ENCODE measurements at regions not wholly inside any gene's neighbourhood (a gene's known extent, or its start where the extent isn't known, plus 50 kb on each side); places are given as distances from the start of the nearest gene placed in this dataset.

DNA sequence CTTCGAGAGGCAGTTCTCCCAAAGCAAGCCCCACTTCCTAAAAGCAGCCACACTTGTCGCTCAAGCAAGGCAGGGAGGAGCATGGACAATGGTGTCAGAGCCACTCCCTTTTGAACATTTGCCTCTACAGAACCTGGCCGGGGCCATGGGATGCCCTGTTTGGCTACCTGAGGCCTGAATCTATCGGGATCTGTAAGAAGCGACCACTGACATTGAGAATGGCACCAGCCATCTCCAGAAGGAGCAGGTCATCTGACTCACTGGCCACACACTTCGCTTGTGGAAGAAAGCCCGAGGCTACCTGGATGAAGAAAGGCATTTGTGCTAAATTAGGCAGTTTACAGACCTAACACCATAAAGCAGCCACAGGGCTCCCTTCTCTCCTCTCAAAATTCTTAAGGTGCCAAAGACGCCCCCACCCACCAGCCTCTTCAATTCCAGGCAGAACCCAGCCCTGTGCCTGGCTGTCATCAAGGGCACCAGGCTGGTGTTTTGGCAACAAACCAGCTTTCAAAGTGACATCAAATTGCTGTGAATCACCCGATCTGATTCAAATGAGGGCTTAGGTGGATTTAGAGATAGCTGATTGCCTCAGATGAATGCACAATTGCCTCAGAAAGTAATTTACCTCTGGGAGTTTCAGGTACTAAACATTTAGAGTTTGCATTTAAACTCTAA is 104.8 kb downstream of the ETS2 start:
- DNase-seq (ENCODE audit: insufficient read length, low spot score) (no peak), FAIRE-seq (no peak)
- TF ChIP-seq, protein P1, sequence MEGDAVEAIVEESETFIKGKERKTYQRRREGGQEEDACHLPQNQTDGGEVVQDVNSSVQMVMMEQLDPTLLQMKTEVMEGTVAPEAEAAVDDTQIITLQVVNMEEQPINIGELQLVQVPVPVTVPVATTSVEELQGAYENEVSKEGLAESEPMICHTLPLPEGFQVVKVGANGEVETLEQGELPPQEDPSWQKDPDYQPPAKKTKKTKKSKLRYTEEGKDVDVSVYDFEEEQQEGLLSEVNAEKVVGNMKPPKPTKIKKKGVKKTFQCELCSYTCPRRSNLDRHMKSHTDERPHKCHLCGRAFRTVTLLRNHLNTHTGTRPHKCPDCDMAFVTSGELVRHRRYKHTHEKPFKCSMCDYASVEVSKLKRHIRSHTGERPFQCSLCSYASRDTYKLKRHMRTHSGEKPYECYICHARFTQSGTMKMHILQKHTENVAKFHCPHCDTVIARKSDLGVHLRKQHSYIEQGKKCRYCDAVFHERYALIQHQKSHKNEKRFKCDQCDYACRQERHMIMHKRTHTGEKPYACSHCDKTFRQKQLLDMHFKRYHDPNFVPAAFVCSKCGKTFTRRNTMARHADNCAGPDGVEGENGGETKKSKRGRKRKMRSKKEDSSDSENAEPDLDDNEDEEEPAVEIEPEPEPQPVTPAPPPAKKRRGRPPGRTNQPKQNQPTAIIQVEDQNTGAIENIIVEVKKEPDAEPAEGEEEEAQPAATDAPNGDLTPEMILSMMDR (IDR thresholded peaks at IDR 0.05; ENCODE audit: insufficient read depth, missing control alignments) = no peak

DNA sequence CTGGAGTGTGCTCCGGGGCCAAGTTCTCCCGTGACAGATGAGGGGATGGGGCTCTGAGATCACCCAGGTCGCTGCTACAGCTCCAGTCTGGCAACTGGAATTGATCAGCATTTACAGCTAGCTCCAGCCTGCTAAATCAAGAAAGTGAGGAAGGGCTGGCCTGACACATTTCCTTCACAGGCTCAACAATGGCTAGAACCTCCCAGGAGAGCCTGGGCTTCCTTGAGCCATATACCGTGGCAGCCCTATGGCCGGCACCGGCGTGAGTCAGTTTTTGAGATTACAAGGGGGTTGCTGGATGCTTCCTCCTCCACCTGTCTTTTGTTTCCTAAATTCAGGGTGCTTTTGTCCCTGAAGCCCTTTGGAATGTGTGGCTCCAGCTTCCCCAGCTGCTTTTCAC is 104.2 kb downstream of the ETS2 start:
- no peak for DNase-seq (ENCODE audit: insufficient read length, low spot score)
- no peak for FAIRE-seq
- TF ChIP-seq, protein P1 (IDR thresholded peaks at IDR 0.05; ENCODE audit: insufficient read depth, missing control alignments) = no peak

DNA sequence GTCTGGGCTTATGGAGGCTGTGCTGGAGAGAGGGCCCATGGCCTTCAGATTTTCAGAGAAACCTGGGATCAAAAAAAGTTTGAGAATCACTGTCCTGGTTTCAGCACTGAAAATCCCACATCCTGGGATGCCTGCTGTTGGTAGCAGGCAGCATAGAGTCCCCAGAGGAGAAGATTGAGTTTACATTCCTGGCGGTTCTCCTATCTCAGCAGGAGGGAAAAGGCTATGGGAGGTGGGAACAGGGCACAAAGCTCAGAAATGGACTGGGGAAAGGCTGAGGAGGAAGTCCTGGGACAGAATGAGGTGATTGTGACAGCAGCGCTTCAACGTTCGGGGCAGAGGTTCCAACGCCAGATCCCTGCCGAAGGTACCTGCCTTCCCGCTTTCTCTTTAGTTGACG is 103.4 kb downstream of the ETS2 start:
- FAIRE-seq (no peak), DNase-seq (ENCODE audit: insufficient read length, low spot score) (no peak)
- TF ChIP-seq, protein P1 (IDR thresholded peaks at IDR 0.05; ENCODE audit: insufficient read depth, missing control alignments) = no peak

DNA sequence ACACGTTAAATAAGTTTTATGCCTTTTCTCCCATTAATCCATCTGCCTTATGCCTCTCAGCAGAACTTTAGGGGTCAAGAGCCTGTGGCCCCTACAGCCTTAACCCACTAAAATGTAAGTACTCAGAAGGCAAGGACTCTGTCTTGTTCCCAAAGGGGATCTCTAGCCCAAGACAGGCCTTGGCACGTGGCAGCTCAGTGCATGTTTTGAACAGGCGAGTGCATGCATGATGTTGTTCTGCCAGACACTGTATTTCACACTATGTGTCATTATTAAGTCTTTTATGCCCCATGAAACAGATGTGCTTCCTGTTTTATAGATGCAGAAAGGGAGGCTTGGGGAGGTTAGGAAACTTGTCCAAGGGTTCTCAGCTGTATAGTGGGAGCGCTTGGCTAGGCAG is 102.8 kb downstream of the ETS2 start:
- TF ChIP-seq, protein P1 (IDR thresholded peaks at IDR 0.05; ENCODE audit: insufficient read depth, missing control alignments) = no peak
- no peak for FAIRE-seq
- no peak for DNase-seq (ENCODE audit: insufficient read length, low spot score)

DNA sequence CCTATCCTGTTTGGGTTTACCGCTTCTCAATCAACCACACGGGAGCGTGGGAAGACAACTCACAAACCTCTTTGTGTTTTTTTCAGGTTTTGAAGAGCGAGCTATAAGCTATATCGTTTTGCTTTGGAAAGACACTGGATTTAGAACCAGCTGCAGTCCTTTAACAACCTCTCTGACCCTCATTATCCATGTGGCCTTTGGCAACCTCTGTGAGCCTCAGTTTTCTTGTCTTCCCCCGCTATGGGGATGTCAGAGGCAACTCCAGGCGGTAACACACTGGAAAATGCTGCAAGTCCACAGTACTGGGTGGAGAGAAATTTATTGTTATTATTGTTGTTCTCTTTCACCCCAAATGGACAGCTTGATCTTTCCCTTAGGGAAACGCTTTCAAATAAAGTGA is 100.0 kb downstream of the ETS2 start:
- DNase-seq (ENCODE audit: insufficient read length, low spot score) (no peak), FAIRE-seq (no peak)
- TF ChIP-seq, protein P1 (IDR thresholded peaks at IDR 0.05; ENCODE audit: insufficient read depth, missing control alignments) = no peak

DNA sequence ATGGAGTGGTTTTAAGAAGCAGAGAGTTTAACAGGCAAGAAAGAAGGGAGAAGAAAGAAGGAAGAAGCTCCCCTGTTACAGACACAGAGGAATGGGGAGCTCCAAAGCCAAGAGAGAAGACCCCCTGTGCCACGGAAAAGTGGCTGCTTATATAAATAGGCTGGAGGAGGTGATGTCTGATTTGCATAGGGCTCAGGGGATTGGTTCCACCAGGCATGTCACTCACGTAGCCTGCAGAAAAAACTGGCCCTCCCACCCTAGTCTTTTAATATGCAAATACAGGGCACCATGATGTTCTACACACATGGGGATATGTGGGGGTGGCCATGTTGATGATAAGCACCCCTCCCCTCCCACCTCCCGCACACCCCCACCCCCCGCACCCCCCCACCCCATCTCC is 99.6 kb downstream of the ETS2 start:
- FAIRE-seq (no peak), DNase-seq (ENCODE audit: insufficient read length, low spot score) (no peak)
- TF ChIP-seq, protein P1 (IDR thresholded peaks at IDR 0.05; ENCODE audit: insufficient read depth, missing control alignments) = no peak

DNA sequence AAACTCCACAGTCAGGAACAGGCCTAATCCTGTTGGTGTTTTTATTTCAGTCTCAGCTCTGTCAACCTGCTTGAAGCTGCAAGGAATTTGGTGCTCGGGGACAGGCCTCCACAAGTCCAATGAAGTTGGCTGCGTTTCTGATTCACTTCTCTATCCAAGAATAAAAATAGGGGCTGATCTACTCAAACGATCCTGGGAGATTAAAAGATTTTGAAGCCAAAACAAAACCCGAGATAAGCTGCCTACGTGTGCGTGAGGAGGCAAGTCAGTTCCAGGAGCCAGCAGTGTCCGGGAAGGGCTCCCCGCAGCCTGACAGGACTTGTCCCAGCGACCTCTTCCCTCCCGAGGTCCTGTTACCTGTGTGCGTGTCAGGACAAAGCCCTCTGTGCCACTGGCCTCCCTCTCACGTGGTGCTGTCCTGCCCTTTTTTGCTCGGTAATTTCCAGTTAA is 98.0 kb downstream of the ETS2 start:
- no peak for FAIRE-seq
- DNase-seq (ENCODE audit: insufficient read length, low spot score) = no peak
- TF ChIP-seq, protein P1 (IDR thresholded peaks at IDR 0.05; ENCODE audit: insufficient read depth, missing control alignments) = no peak
